MM.1S (cell line): ENCODE measurements at regions not wholly inside any gene's neighbourhood (a gene's known extent, or its start where the extent isn't known, plus 50 kb on each side); places are given as distances from the start of the nearest gene placed in this dataset.

Experiments
- DNase-seq: peaks from one replicate; pipeline ENCODE4 v3.0.0-alpha.2; 2015
- H2AFZ ChIP-seq: fragments of 300-600 bp; sonication (generic); 2 replicates; pipeline ENCODE4 v1.6.0; 2016; ENCODE audit warnings: antibody characterized with exemption, low read length
- H3F3A ChIP-seq: fragments of 300-600 bp; sonication (generic); 2 replicates; pipeline ENCODE4 v1.6.1; 2016; ENCODE audit warnings: mild to moderate bottlenecking, antibody characterized with exemption, low read length, moderate library complexity, mixed read lengths; ENCODE audit not compliant: insufficient read depth
- H3K27ac ChIP-seq: fragments of 300-600 bp; sonication (generic); 2 replicates; pipeline ENCODE4 v1.5.1; 2016; ENCODE audit warnings: mild to moderate bottlenecking, low read length
- H3K27me3 ChIP-seq: fragments of 300-600 bp; sonication (generic); replicated peaks from 2 replicates; pipeline ENCODE4 v1.6.0; 2016; ENCODE audit warnings: low read length; ENCODE audit not compliant: insufficient read depth
- H3K36me3 ChIP-seq: fragments of 300-600 bp; sonication (generic); replicated peaks from 2 replicates; pipeline ENCODE4 v1.6.1; 2016; ENCODE audit warnings: mild to moderate bottlenecking, low read length, mixed read lengths; ENCODE audit not compliant: insufficient read depth
- H3K4me1 ChIP-seq: fragments of 300-600 bp; sonication (generic); 2 replicates; pipeline ENCODE4 v1.6.1; 2016; ENCODE audit warnings: low read length, mixed read lengths
- H3K4me2 ChIP-seq: fragments of 300-600 bp; sonication (generic); 2 replicates; pipeline ENCODE4 v1.6.0; 2016; ENCODE audit warnings: low read depth, low read length
- H3K4me3 ChIP-seq: fragments of 300-600 bp; sonication (generic); 2 replicates; pipeline ENCODE4 v1.5.1; 2016; ENCODE audit warnings: low read length, mixed read lengths
- H3K79me2 ChIP-seq: fragments of 300-600 bp; sonication (generic); 2 replicates; pipeline ENCODE4 v1.6.1; 2016; ENCODE audit warnings: mixed run types, low read length, mixed read lengths
- H3K9ac ChIP-seq: fragments of 300-600 bp; sonication (generic); 2 replicates; pipeline ENCODE4 v1.6.1; 2016; ENCODE audit warnings: low read length, mixed read lengths
- H3K9me2 ChIP-seq: fragments of 300-600 bp; sonication (generic); replicated peaks from 2 replicates; pipeline ENCODE4 v1.6.1; 2016; ENCODE audit warnings: mild to moderate bottlenecking, low read length, mixed read lengths; ENCODE audit not compliant: insufficient read depth
- H3K9me3 ChIP-seq: fragments of 300-600 bp; sonication (generic); replicated peaks from 2 replicates; pipeline ENCODE4 v1.6.1; 2016; ENCODE audit warnings: mild to moderate bottlenecking, low read length, mixed read lengths; ENCODE audit not compliant: insufficient read depth
- H4K20me1 ChIP-seq: fragments of 300-600 bp; sonication (generic); 2 replicates; pipeline ENCODE4 v1.6.1; 2016; ENCODE audit warnings: mild to moderate bottlenecking, low read length, moderate library complexity, mixed read lengths; ENCODE audit not compliant: insufficient read depth
- EZH2 ChIP-seq: fragments of 300-600 bp; sonication (generic); optimal IDR thresholded peaks from 2 replicates; pipeline ENCODE3; 2017; ENCODE audit warnings: low read depth, mild to moderate bottlenecking, antibody characterized with exemption, low read length, mixed read lengths
- EZH2phosphoT487 ChIP-seq: fragments of 300-600 bp; sonication (generic); IDR thresholded peaks from 2 replicates; pipeline ENCODE4 v1.6.1; 2018; ENCODE audit warnings: antibody characterized with exemption, low read length
- TF ChIP-seq, protein P1 (sequence below): fragments of 300-600 bp; sonication (generic); IDR thresholded peaks from 2 replicates; pipeline ENCODE4 v1.5.1; 2016; ENCODE audit warnings: antibody characterized with exemption, low read length, mixed read lengths

- Histone ChIP-seq H3F3A (no peaks in the 10 kb centered on the region), H3K27ac (no peak overlapping the region), H3K4me2 (no peak overlapping the region), H2AFZ (no peak overlapping the region), H3K27me3 (no peaks in the 10 kb centered on the region), H3K4me3 (no peak overlapping the region), H3K36me3 (no peaks in the 10 kb centered on the region), H4K20me1 (no peaks in the 10 kb centered on the region), H3K9me2 (no peaks in the 10 kb centered on the region), H3K9me3 (no peaks in the 10 kb centered on the region), H3K79me2 (no peaks in the 10 kb centered on the region), H3K9ac (no peak overlapping the region), H3K4me1 (no peaks in the 10 kb centered on the region)
- TF ChIP-seq EZH2phosphoT487 = no peak
- TF ChIP-seq, protein P1, sequence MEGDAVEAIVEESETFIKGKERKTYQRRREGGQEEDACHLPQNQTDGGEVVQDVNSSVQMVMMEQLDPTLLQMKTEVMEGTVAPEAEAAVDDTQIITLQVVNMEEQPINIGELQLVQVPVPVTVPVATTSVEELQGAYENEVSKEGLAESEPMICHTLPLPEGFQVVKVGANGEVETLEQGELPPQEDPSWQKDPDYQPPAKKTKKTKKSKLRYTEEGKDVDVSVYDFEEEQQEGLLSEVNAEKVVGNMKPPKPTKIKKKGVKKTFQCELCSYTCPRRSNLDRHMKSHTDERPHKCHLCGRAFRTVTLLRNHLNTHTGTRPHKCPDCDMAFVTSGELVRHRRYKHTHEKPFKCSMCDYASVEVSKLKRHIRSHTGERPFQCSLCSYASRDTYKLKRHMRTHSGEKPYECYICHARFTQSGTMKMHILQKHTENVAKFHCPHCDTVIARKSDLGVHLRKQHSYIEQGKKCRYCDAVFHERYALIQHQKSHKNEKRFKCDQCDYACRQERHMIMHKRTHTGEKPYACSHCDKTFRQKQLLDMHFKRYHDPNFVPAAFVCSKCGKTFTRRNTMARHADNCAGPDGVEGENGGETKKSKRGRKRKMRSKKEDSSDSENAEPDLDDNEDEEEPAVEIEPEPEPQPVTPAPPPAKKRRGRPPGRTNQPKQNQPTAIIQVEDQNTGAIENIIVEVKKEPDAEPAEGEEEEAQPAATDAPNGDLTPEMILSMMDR = no peak
- TF ChIP-seq EZH2 = no peak
- DNase-seq = no peak
Measured at GRCh38 chr21:29246614-29247013, 52.1 kb upstream of the BACH1 start.

- Histone ChIP-seq H3K9me2 (no peaks in the 10 kb centered on the region), H3K9me3 (no peaks in the 10 kb centered on the region), H3K4me1 (no peaks in the 10 kb centered on the region), H2AFZ (no peak overlapping the region), H3K79me2 (no peaks in the 10 kb centered on the region), H3F3A (no peaks in the 10 kb centered on the region), H3K4me3 (no peak overlapping the region), H3K4me2 (no peak overlapping the region), H3K36me3 (no peaks in the 10 kb centered on the region), H3K27ac (no peak overlapping the region), H3K27me3 (no peaks in the 10 kb centered on the region), H4K20me1 (no peaks in the 10 kb centered on the region), H3K9ac (no peak overlapping the region)
- TF ChIP-seq EZH2 = no peak
- TF ChIP-seq, protein P1 = no peak
- TF ChIP-seq EZH2phosphoT487 = no peak
- DNase-seq = no peak
Measured at GRCh38 chr21:29248124-29248523, 50.6 kb upstream of the BACH1 start.
